ENCODE measurements at regions not wholly inside any gene's neighbourhood (a gene's known extent, or its start where the extent isn't known, plus 50 kb on each side); places are given as distances from the start of the nearest gene placed in this dataset.

DNA sequence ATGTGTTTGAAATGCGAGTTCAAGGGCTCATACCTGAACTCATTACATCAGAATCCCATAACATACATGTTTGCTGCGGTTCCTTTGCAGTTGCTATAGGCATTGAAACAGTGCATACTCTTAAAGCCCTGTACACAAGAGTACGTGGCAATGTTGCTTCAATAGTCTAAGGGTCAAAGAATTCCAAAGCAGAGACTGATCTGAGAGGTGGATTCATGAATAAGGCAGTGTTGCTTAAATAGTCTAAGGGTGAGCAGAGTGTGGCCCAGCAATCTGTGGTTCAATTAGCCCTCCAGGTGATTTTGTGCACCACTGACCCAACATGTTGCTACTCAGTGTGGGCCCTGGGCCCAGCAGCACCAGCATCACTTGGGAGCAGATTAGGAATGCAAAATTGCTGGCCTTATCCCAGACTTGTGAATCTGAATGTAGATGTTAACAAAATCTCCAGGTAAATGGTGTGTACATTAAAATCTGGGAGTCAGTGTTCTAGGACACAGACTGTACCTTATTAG is 314.7 kb upstream of the UMPS start:
- no peak overlapping the region for H3K4me3 ChIP-seq
- no peaks in the 10 kb centered on the region for H3K27me3 ChIP-seq
- no peak for DNase-seq (ENCODE audit: low spot score in 2 of 2)
- intact Hi-C loops (cut with DNase I; ENCODE audit: low total_unique reads): loop anchor here (5.0 kb wide), 1 partner anchor 388 kb away; no protein-coding TSS in a partner anchor
- no peaks in the 10 kb centered on the region for H3K36me3 ChIP-seq
- TF ChIP-seq POLR2A (IDR thresholded peaks at IDR 0.05) (no peak), POLR2AphosphoS5 (IDR thresholded peaks at IDR 0.05) (no peak)
- TF ChIP-seq, protein P1, sequence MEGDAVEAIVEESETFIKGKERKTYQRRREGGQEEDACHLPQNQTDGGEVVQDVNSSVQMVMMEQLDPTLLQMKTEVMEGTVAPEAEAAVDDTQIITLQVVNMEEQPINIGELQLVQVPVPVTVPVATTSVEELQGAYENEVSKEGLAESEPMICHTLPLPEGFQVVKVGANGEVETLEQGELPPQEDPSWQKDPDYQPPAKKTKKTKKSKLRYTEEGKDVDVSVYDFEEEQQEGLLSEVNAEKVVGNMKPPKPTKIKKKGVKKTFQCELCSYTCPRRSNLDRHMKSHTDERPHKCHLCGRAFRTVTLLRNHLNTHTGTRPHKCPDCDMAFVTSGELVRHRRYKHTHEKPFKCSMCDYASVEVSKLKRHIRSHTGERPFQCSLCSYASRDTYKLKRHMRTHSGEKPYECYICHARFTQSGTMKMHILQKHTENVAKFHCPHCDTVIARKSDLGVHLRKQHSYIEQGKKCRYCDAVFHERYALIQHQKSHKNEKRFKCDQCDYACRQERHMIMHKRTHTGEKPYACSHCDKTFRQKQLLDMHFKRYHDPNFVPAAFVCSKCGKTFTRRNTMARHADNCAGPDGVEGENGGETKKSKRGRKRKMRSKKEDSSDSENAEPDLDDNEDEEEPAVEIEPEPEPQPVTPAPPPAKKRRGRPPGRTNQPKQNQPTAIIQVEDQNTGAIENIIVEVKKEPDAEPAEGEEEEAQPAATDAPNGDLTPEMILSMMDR (IDR thresholded peaks at IDR 0.05): no peak
- H3K9me3 ChIP-seq: no peaks in the 10 kb centered on the region
- no peaks in the 10 kb centered on the region for H3K4me1 ChIP-seq
- no peak overlapping the region for H3K27ac ChIP-seq

DNA sequence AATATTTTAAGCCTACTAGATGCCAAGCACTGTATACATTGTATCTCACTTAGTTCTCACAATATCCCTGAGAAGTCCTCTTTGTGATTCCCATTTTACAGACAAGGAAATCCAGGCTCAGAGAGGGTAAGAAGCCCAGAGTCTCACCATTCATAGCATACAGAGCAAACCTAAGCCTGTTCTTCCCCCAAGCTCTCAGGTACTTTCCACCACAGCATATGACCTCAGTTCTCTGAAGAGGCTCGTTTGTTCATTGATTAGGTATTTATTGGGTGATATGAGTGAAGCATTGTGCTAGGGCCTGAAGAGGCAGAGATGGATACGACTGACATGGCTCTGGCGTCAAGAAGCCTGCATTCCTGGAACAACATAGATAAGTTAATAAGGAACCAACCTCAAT is 310.9 kb upstream of the UMPS start:
- DNase-seq (ENCODE audit: low spot score in 2 of 2): no peak
- no peaks in the 10 kb centered on the region for H3K9me3 ChIP-seq
- H3K4me1 ChIP-seq: no peaks in the 10 kb centered on the region
- TF ChIP-seq, protein P1 (IDR thresholded peaks at IDR 0.05): no peak
- TF ChIP-seq POLR2AphosphoS5 (IDR thresholded peaks at IDR 0.05) (no peak), POLR2A (IDR thresholded peaks at IDR 0.05) (no peak)
- H3K27ac ChIP-seq: no peak overlapping the region
- H3K27me3 ChIP-seq: no peaks in the 10 kb centered on the region
- peaks cover under 1% of the 10 kb centered on the region for H3K36me3 ChIP-seq
- H3K4me3 ChIP-seq: no peak overlapping the region
- intact Hi-C loops (cut with DNase I; ENCODE audit: low total_unique reads): loop anchor here (5.0 kb wide), 1 partner anchor 392 kb away; no protein-coding TSS in a partner anchor

DNA sequence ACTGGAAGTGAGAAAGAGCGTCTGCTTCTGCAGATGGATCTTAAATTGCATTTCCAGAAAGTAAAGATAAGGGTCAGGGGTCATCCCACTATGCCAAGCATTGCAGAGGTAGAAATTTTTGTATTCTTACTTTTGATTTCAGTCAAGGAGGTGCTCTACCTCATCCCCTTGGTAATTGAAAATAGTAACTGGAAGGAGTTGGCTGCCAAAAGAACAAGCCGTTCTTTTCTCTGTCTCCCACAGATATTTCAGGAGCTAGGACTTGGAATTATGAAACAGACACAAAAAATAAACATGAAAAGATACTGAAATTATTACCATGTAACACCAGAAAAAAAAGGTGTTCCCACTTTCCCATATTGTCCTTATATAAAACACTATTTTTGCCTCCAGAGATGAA is 309.9 kb upstream of the UMPS start:
- peaks cover 6% of the 10 kb centered on the region for H3K36me3 ChIP-seq
- no peak overlapping the region for H3K27ac ChIP-seq
- intact Hi-C loops (cut with DNase I; ENCODE audit: low total_unique reads): no loop called here
- no peak for DNase-seq (ENCODE audit: low spot score in 2 of 2)
- no peaks in the 10 kb centered on the region for H3K27me3 ChIP-seq
- no peaks in the 10 kb centered on the region for H3K9me3 ChIP-seq
- TF ChIP-seq, protein P1 (IDR thresholded peaks at IDR 0.05): no peak
- TF ChIP-seq POLR2AphosphoS5 (IDR thresholded peaks at IDR 0.05) (no peak), POLR2A (IDR thresholded peaks at IDR 0.05) (no peak)
- no peaks in the 10 kb centered on the region for H3K4me1 ChIP-seq
- H3K4me3 ChIP-seq: no peak overlapping the region

DNA sequence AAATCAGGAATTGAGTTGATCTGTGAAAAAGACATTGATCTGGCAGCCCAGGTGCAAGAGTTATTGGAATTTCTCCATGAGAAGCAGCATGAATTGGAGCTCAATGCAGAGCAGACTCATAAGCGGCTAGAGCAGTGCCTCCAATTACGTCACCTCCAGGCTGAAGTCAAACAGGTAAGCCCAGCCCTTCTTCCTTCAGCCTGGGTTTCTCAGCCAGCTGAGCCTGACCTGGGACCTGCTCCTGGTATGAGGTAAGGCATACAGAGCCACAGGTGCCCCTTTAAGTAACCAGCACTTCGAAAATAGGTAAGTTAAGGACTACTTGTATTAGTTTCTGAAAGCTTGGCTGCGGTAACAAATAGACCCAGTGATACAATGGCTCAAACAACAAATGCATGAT is 307.4 kb upstream of the UMPS start:
- intact Hi-C loops (cut with DNase I; ENCODE audit: low total_unique reads): no loop called here
- Histone ChIP-seq H3K36me3 (peaks cover 6% of the 10 kb centered on the region), H3K4me3 (no peak overlapping the region), H3K27me3 (no peaks in the 10 kb centered on the region), H3K27ac (no peak overlapping the region), H3K4me1 (no peaks in the 10 kb centered on the region), H3K9me3 (no peaks in the 10 kb centered on the region)
- DNase-seq (ENCODE audit: low spot score in 2 of 2): no peak
- TF ChIP-seq, protein P1 (IDR thresholded peaks at IDR 0.05): no peak
- no peak for TF ChIP-seq POLR2A (IDR thresholded peaks at IDR 0.05)
- no peak for TF ChIP-seq POLR2AphosphoS5 (IDR thresholded peaks at IDR 0.05)

DNA sequence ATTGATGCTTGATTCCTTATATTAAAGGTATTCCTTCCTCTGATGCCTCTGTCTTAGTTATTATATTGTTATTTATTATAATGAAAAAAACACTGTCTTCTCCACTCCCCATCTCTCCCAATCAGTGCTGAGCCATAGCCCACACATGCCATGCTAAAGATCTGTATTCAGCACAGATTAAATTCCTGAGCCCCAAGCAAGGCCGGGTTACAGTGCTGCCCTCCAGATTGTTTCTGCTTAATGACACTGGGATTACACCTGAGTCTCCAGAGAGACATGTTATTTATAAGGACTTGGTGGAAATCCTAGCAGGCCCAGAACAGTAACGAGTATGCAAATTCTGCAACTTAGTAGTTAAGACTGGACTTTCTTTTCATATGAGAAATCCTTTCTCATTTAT is 305.9 kb upstream of the UMPS start:
- Histone ChIP-seq H3K36me3 (peaks cover 6% of the 10 kb centered on the region), H3K27ac (no peak overlapping the region), H3K27me3 (no peaks in the 10 kb centered on the region), H3K4me1 (no peaks in the 10 kb centered on the region), H3K9me3 (no peaks in the 10 kb centered on the region), H3K4me3 (no peak overlapping the region)
- DNase-seq (ENCODE audit: low spot score in 2 of 2): no peak
- intact Hi-C loops (cut with DNase I; ENCODE audit: low total_unique reads): no loop called here
- TF ChIP-seq POLR2AphosphoS5 (IDR thresholded peaks at IDR 0.05) (no peak), POLR2A (IDR thresholded peaks at IDR 0.05) (no peak)
- TF ChIP-seq, protein P1 (IDR thresholded peaks at IDR 0.05): no peak
